GM19438 (cell line): ENCODE measurements at regions not wholly inside any gene's neighbourhood (a gene's known extent, or its start where the extent isn't known, plus 50 kb on each side); places are given as distances from the start of the nearest gene placed in this dataset.
"Not testable (repeated sequence)": the region's sequence is repeated elsewhere in the genome, so short reads cannot be mapped to it uniquely, and the experiment has no call there.

Source experiments
- ATAC-seq: cut with Tn5 transposase; IDR thresholded peaks from one replicate; pipeline ENCODE4 v1.9.1; 2021; ENCODE audit warnings: low read depth; ENCODE audit not compliant: unreplicated experiment

- no peak for ATAC-seq
Measured at GRCh38 chr2:146412625-146413024, 1432.2 kb upstream of the ACVR2A start.

- not testable (repeated sequence) for ATAC-seq
Measured at GRCh38 chr2:146405402-146406309, 1439.2 kb upstream of the ACVR2A start.

DNA sequence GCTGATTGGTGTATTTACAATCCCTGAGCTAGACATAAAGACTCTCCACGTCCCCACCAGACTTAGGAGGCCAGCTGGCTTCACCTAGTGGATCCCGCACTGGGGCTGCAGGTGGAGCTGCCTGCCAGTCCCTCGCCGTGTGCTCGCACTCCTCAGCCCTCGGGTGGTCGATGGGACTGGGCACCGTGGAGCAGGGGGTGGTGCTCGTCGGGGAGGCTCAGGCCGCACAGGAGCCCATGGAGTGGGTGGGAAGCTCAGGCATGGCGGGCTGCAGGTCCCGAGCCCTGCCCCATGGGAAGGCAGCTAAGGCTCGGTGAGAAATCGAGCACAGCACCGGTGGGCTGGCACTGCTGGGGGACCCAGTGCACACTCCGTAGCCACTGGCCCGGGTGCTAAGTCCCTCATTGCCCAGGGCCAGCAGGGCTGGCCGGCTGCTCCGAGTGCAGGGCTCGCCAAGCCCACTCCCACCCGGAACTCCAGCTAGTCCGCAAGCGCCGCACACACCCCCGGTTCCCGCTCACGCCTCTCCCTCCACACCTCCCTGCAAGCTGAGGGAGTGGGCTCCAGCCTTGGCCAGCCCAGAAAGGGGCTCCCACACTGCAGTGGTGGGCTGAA lies 1441.2 kb upstream of the ACVR2A start:
- ATAC-seq, result not testable (repeated sequence)

DNA sequence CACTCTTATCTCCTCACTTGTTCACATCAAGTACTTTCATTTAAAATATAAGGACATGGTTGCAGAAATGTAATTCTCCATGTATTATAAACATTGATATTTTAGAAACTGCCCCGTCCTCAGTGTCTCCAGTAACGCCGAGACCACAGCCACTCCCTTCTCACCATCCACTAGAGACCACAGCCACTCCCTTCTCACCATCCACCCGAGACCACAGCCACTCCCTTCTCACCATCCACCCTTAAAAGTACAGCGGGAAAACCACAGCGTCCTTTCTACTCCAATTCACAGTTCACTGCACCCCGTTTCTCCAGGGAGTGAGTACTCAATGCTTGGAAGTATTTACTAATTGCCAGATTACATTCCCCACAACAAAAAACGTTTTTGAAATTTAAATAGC lies 1452.2 kb upstream of the ACVR2A start:
- no peak for ATAC-seq

DNA sequence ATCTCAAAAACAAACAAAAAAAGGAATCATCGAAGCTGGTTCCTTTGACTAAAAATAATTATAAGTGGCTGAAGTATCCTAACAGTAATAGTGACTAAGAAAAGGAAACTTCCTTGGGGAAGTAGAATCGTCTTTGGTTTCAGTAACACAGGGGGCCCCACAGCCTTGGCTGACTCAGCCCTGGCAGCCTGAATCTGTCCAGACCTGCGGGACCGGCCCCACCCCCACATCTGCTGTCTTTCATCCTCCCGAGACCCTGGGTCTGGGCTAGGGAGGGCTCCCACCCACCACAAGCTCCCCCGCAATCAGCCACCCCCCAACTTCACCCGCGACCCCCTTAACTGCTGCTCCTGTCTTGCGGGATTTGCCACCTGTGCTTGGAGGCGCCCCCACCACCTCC lies 1452.6 kb upstream of the ACVR2A start:
- ATAC-seq, result no peak

GRCh38 chr2:146388757-146389156 lies 1456.1 kb upstream of the ACVR2A start:
- no peak for ATAC-seq

- ATAC-seq, result no peak
Measured at GRCh38 chr2:146386096-146386495, 1458.7 kb upstream of the ACVR2A start.

DNA sequence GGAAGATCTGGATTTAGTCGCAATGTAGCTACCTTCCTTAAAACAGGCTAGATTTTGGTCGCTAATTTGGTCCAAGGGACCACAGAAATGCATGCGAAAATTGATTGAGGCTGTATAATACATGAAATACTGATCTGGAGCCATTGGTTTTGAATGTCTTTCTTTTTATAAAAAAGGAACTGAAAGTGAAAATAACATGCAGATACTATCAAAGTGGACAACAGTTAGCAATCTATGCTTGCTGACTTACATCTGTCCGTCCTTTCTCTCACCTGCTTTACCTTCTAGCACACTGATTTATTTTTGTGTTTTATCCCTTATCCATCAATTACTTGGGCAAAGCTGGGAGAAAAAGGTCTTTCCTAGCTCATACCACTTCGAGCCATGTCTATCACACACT lies 1459.8 kb upstream of the ACVR2A start:
- no peak for ATAC-seq

- ATAC-seq, result no peak
Measured at GRCh38 chr2:146376511-146377064, 1468.2 kb upstream of the ACVR2A start.

- ATAC-seq, result no peak
Measured at GRCh38 chr2:146374505-146374904, 1470.3 kb upstream of the ACVR2A start.

DNA sequence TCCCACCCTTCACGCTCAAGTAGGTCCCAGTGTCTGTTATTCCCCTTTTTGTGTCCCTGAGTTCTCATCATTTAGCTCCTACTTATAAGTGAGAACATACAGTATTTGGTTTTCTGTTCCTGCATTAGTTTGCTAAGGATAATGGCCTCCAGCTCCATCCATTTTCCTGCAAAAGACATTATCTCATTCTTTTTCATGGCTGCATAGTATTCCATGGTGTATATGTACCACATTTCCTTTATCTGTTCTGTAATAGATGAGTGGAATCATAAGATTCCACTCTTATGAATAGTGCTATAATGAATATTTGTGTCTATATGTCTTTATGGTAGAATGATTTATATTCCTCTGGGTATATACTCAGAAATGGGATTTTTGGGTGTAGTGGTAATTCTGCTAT lies 1473.5 kb upstream of the ACVR2A start:
- not testable (repeated sequence) for ATAC-seq

- no peak for ATAC-seq
Measured at GRCh38 chr2:146370826-146371225, 1474.0 kb upstream of the ACVR2A start.

GRCh38 chr2:146366276-146366675 lies 1478.6 kb upstream of the ACVR2A start:
- no peak for ATAC-seq

DNA sequence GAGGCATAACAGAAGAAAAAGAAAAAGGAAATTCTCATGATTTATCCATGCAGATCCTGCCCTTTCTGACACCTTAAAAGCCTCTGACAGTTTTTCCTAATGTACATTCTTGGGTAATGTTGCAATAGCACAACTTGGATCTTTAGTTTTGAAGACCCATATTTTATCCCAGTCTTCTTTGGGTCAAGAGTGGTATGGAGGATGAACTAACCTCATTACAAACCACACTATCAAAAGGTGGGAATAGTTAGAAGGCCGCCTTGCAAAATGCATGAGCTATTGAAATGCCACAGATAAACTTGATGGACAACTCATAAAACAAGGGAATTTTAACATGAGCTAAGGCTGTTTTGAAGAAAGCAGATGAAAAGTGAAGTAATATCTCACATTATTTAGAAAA lies 1479.8 kb upstream of the ACVR2A start:
- no peak for ATAC-seq

GRCh38 chr2:146363731-146364130 lies 1481.1 kb upstream of the ACVR2A start:
- no peak for ATAC-seq

GRCh38 chr2:146351689-146352088 lies 1493.1 kb upstream of the ACVR2A start:
- ATAC-seq, result no peak

- no peak for ATAC-seq
Measured at GRCh38 chr2:146349334-146349733, 1495.5 kb upstream of the ACVR2A start.

DNA sequence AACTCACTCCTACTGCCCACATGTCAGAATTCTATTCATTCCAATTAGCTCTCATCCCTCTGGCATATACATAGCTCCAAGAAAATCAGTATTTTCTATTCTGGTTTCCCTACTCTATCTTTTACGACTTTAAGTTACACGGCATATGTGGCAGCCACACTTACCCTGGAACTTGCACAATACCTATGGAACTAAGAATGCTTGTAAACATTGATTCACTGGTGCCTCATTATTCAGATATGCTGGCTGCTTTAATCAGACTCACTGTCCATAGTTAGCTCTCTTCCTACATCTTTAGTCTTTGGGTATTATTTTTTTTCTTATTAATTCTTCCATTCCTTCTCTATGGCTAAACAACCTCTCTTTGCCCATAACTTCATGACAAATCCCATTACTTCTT lies 1519.9 kb upstream of the ACVR2A start:
- no peak for ATAC-seq

GRCh38 chr2:146323564-146323963 lies 1521.3 kb upstream of the ACVR2A start:
- no peak for ATAC-seq

GRCh38 chr2:146321175-146321574 lies 1523.7 kb upstream of the ACVR2A start:
- ATAC-seq, result no peak

GRCh38 chr2:146317959-146318358 lies 1526.9 kb upstream of the ACVR2A start:
- ATAC-seq, result no peak

DNA sequence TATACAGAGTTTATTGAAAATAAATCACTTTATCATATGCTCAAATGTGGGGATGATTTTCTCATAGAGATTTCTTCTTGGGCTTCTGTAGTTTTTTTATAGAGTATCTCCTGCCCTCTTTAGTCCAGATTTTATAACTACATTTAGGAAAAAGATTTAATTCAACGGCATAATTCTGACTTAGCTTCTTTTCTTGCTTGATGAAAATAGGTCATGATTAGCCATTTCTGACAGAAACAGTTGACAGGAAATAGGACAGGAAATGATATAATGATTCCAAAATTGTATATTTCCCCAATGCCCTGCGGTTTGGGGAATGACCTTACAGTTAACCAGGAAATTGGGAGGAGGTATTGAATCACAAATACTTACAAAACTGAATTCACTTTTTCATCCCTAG lies 1531.9 kb upstream of the ACVR2A start:
- ATAC-seq, result no peak
